NB4 (cell line): ENCODE measurements at regions not wholly inside any gene's neighbourhood (a gene's known extent, or its start where the extent isn't known, plus 50 kb on each side); places are given as distances from the start of the nearest gene placed in this dataset.

Experiments
- MYC ChIP-seq: IDR thresholded peaks from 2 replicates; pipeline ENCODE4 v1.6.1; 2011; ENCODE audit warnings: low read depth, low read length
- POLR2A ChIP-seq: IDR thresholded peaks from 2 replicates; pipeline ENCODE4 v1.6.1; 2011; ENCODE audit warnings: mild to moderate bottlenecking; ENCODE audit not compliant: insufficient read length; ENCODE audit errors: extremely low read depth
- TF ChIP-seq, protein P1 (sequence below): IDR thresholded peaks from one replicate; pipeline ENCODE4 v1.5.1; 2012; ENCODE audit warnings: low read depth, low read length
- TF ChIP-seq, protein P2 (sequence below): IDR thresholded peaks from 2 replicates; pipeline ENCODE4 v1.6.1; 2011; ENCODE audit warnings: low read depth, low read length

DNA sequence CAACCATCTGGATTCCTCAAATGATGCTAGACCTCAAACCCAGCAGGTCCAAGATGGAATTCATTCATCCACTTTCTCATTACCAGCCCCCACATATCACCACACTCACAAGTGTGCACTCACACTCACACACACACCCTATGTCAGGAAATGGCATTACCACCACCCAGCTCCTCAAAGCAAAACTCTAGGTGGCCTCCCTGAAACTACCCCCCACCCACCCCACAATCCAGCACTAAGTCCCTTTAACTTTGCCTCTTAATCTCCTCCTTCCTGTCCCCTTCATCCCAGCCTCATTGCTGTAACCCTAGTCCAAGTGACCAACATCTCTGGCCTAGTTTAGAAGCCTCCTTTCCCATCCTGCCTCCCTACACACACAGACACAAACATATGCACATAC is 109.4 kb downstream of the TNFAIP3 start:
- TF ChIP-seq, protein P1, sequence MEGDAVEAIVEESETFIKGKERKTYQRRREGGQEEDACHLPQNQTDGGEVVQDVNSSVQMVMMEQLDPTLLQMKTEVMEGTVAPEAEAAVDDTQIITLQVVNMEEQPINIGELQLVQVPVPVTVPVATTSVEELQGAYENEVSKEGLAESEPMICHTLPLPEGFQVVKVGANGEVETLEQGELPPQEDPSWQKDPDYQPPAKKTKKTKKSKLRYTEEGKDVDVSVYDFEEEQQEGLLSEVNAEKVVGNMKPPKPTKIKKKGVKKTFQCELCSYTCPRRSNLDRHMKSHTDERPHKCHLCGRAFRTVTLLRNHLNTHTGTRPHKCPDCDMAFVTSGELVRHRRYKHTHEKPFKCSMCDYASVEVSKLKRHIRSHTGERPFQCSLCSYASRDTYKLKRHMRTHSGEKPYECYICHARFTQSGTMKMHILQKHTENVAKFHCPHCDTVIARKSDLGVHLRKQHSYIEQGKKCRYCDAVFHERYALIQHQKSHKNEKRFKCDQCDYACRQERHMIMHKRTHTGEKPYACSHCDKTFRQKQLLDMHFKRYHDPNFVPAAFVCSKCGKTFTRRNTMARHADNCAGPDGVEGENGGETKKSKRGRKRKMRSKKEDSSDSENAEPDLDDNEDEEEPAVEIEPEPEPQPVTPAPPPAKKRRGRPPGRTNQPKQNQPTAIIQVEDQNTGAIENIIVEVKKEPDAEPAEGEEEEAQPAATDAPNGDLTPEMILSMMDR: no peak
- TF ChIP-seq, protein P2, sequence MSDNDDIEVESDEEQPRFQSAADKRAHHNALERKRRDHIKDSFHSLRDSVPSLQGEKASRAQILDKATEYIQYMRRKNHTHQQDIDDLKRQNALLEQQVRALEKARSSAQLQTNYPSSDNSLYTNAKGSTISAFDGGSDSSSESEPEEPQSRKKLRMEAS: no peak
- TF ChIP-seq POLR2A (no peak), MYC (no peak)
